OCI-LY1 (cell line): ENCODE measurements at regions not wholly inside any gene's neighbourhood (a gene's known extent, or its start where the extent isn't known, plus 50 kb on each side); places are given as distances from the start of the nearest gene placed in this dataset.

ENCODE experiments used
- H2AFZ ChIP-seq: fragments of 200-600 bp; sonication (generic), shearing (Covaris generic); 2 replicates; pipeline ENCODE4 v1.6.0; 2014; ENCODE audit warnings: antibody characterized with exemption, mild to moderate bottlenecking, low read length
- H3F3A ChIP-seq: fragments of 200-600 bp; sonication (generic), shearing (Covaris generic); 2 replicates; pipeline ENCODE4 v1.6.0; 2014; ENCODE audit warnings: mild to moderate bottlenecking, antibody characterized with exemption, low read length, moderate library complexity; ENCODE audit not compliant: insufficient read depth
- H3K27ac ChIP-seq: fragments of 200-600 bp; sonication (generic); 2 replicates; pipeline ENCODE4 v1.5.1; 2014; ENCODE audit warnings: low read length, mixed run types, mild to moderate bottlenecking, low read depth; ENCODE audit not compliant: poor library complexity, severe bottlenecking
- H3K27me3 ChIP-seq: fragments of 200-600 bp; sonication (generic); 2 replicates; pipeline ENCODE4 v1.6.0; 2014; ENCODE audit warnings: antibody characterized with exemption, mild to moderate bottlenecking, low read length, moderate library complexity; ENCODE audit not compliant: insufficient read depth
- H3K36me3 ChIP-seq: fragments of 200-600 bp; sonication (generic); 2 replicates; pipeline ENCODE4 v1.6.1; 2014; ENCODE audit warnings: mild to moderate bottlenecking, antibody characterized with exemption, low read length, moderate library complexity, mixed read lengths; ENCODE audit not compliant: insufficient read depth
- H3K4me1 ChIP-seq: fragments of 200-600 bp; sonication (generic); 2 replicates; pipeline ENCODE4 v1.5.1; 2014; ENCODE audit warnings: mild to moderate bottlenecking, low read length, moderate library complexity; ENCODE audit not compliant: insufficient read depth, severe bottlenecking
- H3K4me2 ChIP-seq: fragments of 200-600 bp; sonication (generic), shearing (Covaris generic); 2 replicates; pipeline ENCODE4 v1.6.1; 2014; ENCODE audit warnings: low read length
- H3K4me3 ChIP-seq: fragments of 200-600 bp; sonication (generic); 2 replicates; pipeline ENCODE4 v1.5.1; 2014; ENCODE audit warnings: low read length, low read depth, mild to moderate bottlenecking, mixed read lengths; ENCODE audit not compliant: poor library complexity, severe bottlenecking
- H3K79me2 ChIP-seq: fragments of 200-600 bp; shearing (Covaris generic); 2 replicates; pipeline ENCODE4 v1.6.1; 2016; ENCODE audit warnings: mixed run types, low read length, mixed read lengths; ENCODE audit not compliant: insufficient read depth
- H3K9ac ChIP-seq: fragments of 200-600 bp; sonication (generic), shearing (Covaris generic); 2 replicates; pipeline ENCODE4 v1.6.1; 2014; ENCODE audit warnings: mild to moderate bottlenecking, low read length, mixed read lengths
- H3K9me2 ChIP-seq: fragments of 200-600 bp; sonication (generic), shearing (Covaris generic); 2 replicates; pipeline ENCODE4 v1.6.1; 2014; ENCODE audit warnings: low read depth, mild to moderate bottlenecking, low read length, mixed read lengths
- H3K9me3 ChIP-seq: fragments of 200-600 bp; shearing (Covaris generic); 2 replicates; pipeline ENCODE4 v1.6.1; 2014; ENCODE audit warnings: low read length, mixed read lengths
- H4K20me1 ChIP-seq: fragments of 200-600 bp; sonication (generic), shearing (Covaris generic); 2 replicates; pipeline ENCODE4 v1.6.0; 2016; ENCODE audit warnings: mild to moderate bottlenecking, low read length; ENCODE audit not compliant: insufficient read depth
- EZH2 ChIP-seq: fragments of 200-600 bp; sonication (generic), shearing (Covaris generic); IDR thresholded peaks from 2 replicates; pipeline ENCODE4 v1.8.0; 2017; ENCODE audit warnings: borderline replicate concordance, mixed run types, mild to moderate bottlenecking, antibody characterized with exemption, low read length, moderate library complexity, mixed read lengths
- TF ChIP-seq, protein P1 (sequence below): fragments of 200-600 bp; sonication (generic), shearing (Covaris generic); IDR thresholded peaks from 2 replicates; pipeline ENCODE4 v1.5.1; 2017; ENCODE audit warnings: mild to moderate bottlenecking, antibody characterized with exemption, low read length, moderate library complexity, mixed read lengths

GRCh38 chr15:87599616-87600015, 656.9 kb downstream of the NTRK3 start:
- TF ChIP-seq EZH2: no peak
- TF ChIP-seq, protein P1, sequence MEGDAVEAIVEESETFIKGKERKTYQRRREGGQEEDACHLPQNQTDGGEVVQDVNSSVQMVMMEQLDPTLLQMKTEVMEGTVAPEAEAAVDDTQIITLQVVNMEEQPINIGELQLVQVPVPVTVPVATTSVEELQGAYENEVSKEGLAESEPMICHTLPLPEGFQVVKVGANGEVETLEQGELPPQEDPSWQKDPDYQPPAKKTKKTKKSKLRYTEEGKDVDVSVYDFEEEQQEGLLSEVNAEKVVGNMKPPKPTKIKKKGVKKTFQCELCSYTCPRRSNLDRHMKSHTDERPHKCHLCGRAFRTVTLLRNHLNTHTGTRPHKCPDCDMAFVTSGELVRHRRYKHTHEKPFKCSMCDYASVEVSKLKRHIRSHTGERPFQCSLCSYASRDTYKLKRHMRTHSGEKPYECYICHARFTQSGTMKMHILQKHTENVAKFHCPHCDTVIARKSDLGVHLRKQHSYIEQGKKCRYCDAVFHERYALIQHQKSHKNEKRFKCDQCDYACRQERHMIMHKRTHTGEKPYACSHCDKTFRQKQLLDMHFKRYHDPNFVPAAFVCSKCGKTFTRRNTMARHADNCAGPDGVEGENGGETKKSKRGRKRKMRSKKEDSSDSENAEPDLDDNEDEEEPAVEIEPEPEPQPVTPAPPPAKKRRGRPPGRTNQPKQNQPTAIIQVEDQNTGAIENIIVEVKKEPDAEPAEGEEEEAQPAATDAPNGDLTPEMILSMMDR: no peak

DNA sequence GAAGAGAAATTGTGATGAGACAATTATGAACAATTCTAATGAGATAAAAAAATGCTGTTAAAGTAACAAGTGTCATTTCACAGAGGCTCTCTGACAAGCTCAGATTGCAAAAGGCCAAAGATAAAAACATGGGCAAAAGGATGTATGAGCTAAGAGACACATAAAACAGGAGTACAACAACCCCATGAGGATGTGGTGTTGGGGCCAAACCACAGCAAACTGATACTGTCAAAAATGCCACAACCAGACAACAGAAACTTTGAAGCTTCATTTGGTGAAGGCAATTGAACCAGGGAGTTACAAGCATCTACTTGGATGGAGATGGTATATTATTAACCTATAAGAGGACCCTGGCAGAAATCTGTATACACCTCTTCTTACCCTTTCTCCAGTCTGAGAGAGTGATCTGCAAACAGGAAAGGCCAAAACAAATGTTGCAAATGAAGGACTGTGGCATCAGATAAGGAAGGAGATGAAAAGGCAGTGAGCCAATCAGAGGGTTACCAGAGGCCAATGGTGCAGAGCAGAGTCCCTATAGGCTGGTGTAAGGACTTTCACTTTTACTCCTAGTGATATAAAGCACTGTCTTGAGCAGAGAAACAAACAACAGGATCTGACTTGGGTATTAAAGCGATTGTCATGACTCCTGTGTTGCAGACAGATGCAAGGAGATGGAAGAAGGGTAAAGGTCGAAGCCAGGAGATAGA, 659.0 kb downstream of the NTRK3 start:
- no peaks in the 10 kb centered on the region for H4K20me1 ChIP-seq
- no peaks in the 10 kb centered on the region for H3K79me2 ChIP-seq
- no peak overlapping the region for H3K9ac ChIP-seq
- no peaks in the 10 kb centered on the region for H3K9me2 ChIP-seq
- no peaks in the 10 kb centered on the region for H3F3A ChIP-seq
- H3K36me3 ChIP-seq: no peaks in the 10 kb centered on the region
- H3K9me3 ChIP-seq: no peaks in the 10 kb centered on the region
- H3K27ac ChIP-seq: no peak overlapping the region
- H3K4me3 ChIP-seq: no peak overlapping the region
- H3K27me3 ChIP-seq: no peaks in the 10 kb centered on the region
- no peaks in the 10 kb centered on the region for H3K4me1 ChIP-seq
- no peak overlapping the region for H3K4me2 ChIP-seq
- TF ChIP-seq EZH2: no peak
- TF ChIP-seq, protein P1: no peak
- H2AFZ ChIP-seq: no peak overlapping the region

More at GRCh38 chr15:87599616-87600015, 656.9 kb downstream of the NTRK3 start:
- H3K27ac ChIP-seq: no peak overlapping the region
- H3K36me3 ChIP-seq: no peaks in the 10 kb centered on the region
- H3K27me3 ChIP-seq: no peaks in the 10 kb centered on the region
- no peaks in the 10 kb centered on the region for H4K20me1 ChIP-seq
- H3K9me3 ChIP-seq: no peaks in the 10 kb centered on the region
- H3K9me2 ChIP-seq: no peaks in the 10 kb centered on the region
- H3K4me1 ChIP-seq: no peaks in the 10 kb centered on the region
- no peak overlapping the region for H3K9ac ChIP-seq
- H3F3A ChIP-seq: no peaks in the 10 kb centered on the region
- H3K4me2 ChIP-seq: no peak overlapping the region
- H3K4me3 ChIP-seq: no peak overlapping the region
- no peak overlapping the region for H2AFZ ChIP-seq
- no peaks in the 10 kb centered on the region for H3K79me2 ChIP-seq

DNA sequence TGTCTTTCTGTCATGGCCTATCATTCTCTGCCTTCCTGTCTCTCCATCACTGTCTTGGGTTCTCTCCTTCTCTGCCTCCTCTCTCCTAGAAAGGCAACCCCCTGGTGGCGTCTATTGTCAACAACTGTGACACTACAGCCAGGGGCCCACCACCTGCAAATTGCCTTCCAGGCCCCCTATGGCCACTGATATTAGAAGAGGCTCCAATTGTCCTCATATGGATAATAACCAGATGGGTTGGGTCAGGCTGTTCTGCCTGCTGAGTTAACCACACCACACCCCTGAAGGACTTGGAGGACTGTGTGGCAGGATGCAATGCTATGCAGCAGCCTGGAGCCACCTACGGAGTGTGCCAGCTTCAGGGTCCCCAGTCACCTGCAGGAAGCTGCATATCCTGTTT, 665.0 kb downstream of the NTRK3 start:
- H3K4me1 ChIP-seq: no peaks in the 10 kb centered on the region
- H4K20me1 ChIP-seq: no peaks in the 10 kb centered on the region
- H3K27me3 ChIP-seq: no peaks in the 10 kb centered on the region
- no peaks in the 10 kb centered on the region for H3K79me2 ChIP-seq
- no peak overlapping the region for H3K9ac ChIP-seq
- H3F3A ChIP-seq: no peaks in the 10 kb centered on the region
- TF ChIP-seq, protein P1: no peak
- TF ChIP-seq EZH2: no peak
- H2AFZ ChIP-seq: no peak overlapping the region
- no peak overlapping the region for H3K27ac ChIP-seq
- H3K4me3 ChIP-seq: no peak overlapping the region
- no peaks in the 10 kb centered on the region for H3K9me2 ChIP-seq
- H3K9me3 ChIP-seq: no peaks in the 10 kb centered on the region
- no peaks in the 10 kb centered on the region for H3K36me3 ChIP-seq
- H3K4me2 ChIP-seq: no peak overlapping the region
